Stromal cell of bone marrow (primary cell): ENCODE measurements at regions not wholly inside any gene's neighbourhood (a gene's known extent, or its start where the extent isn't known, plus 50 kb on each side); places are given as distances from the start of the nearest gene placed in this dataset.
A peak's percentile ranks its signal among the peaks of the same experiment; 100 is the strongest.
"Not testable (repeated sequence)": the region's sequence is repeated elsewhere in the genome, so short reads cannot be mapped to it uniquely, and the experiment has no call there.

Experiments used
- DNase-seq: peaks from one replicate; pipeline ENCODE4 v3.0.0-alpha.2; 2012; ENCODE audit warnings: low read depth

DNA sequence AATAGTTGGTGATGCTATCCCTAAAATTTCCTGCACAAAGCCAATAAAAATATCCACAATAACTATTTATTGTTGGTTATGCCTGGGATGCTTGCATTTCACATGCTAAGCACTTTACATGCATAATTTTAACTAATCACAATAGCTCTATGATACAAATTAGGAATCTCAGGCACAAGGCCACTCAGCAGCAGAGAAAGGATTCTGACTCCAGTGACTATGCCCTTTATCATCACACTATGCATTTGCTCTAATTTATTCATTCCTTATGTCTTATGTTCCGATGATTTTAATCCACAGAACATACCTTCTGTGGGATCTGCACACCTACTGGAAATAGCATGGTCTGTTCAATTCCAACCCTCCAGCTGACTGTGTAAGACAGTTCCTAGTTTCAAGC lies 476.1 kb downstream of the TMEM232 start:
- DNase-seq, result no peak

DNA sequence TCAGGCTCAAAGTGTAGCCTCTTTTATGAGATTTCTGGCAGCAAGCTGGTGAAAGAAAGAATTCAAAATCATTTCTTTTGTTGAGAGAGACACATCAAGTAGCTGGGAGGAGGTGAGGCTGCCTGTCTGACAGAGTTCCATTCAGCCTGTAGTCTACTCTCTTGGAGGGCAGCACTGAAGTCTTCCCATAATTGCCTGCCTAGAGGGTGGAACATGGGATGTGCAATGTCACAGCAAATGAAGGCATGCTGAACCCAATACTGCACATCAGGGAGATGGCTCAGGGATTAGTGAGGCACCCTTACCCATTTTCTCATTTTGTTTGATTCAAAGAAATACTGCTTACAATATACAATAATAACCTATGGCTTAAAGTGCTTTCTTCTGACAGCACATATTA lies 475.7 kb downstream of the TMEM232 start:
- no peak for DNase-seq

DNA sequence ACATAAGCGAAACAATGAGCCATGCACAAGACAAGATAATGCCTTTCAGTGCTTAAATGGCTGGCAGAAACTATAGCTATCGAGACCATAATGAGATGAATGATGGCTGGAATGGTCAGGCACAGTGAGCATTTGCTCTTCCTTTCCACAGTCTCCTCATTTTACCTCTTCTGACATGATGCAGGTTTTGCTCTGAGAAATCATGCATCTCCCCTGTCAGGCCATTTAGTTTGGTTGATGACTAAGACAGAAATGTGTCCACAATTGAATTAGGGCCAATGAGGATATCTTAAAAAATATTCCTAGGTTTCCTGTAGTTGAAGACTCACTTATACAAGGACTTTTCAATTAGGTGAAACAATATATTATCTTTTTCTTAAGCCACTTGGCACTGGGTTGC lies 475.1 kb downstream of the TMEM232 start:
- DNase-seq, result no peak

DNA sequence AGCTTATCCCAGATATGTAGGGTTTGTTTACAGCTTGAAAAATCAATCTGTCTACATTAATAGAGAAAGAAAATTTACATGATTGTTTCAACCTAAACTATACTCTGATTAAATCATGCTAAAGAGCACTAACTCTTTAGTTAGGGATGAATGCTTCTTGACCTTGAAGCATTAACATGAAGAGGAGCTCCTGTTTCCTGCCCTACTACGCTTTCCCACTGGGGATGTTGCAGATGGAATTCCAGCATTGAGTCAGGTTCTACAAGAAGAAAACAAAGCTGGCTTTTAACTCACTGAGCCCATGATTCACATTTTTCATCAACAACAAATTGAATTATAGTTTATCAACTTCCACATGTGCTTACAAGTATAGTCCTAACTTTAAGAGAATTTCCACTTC lies 471.3 kb downstream of the TMEM232 start:
- no peak for DNase-seq

DNA sequence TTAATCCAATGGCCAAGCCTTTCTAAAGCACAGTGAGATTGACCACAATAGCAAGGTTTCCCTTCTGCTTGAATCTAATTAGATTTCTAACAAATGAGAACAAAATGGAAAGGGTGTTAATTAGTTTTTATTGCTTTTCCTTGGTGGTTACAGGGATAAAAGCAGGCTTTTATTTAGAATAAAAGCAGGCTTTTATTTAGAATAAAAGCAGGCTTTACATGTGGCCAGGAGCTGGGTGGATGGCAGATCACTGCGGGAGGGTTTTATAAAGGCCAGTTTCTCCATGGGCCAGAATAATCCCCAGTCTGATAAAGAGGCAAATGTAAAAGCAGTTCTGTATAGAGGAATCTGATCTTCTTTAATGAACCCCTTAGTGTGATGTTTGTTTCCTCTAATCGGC lies 470.2 kb downstream of the TMEM232 start:
- no peak for DNase-seq

DNA sequence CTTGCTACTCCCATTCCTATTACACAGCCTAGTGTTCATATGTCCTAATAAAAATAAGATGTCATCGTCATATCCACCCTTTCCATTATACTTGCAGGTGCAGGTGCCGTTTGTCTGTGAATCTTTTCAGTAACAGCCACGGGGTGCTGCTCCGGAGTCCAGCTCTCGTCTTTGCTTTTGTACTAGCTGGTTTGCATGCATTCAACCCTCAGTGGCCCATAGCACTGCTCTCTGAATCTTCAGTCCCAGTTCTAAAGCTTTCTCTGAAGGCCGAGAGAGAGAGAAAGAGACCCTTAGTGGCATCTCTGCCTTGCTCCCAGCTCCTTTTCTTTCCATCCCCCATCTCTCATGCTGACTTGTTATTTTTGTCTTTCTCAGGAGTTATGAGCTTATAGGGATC lies 468.5 kb downstream of the TMEM232 start:
- DNase-seq, result no peak

DNA sequence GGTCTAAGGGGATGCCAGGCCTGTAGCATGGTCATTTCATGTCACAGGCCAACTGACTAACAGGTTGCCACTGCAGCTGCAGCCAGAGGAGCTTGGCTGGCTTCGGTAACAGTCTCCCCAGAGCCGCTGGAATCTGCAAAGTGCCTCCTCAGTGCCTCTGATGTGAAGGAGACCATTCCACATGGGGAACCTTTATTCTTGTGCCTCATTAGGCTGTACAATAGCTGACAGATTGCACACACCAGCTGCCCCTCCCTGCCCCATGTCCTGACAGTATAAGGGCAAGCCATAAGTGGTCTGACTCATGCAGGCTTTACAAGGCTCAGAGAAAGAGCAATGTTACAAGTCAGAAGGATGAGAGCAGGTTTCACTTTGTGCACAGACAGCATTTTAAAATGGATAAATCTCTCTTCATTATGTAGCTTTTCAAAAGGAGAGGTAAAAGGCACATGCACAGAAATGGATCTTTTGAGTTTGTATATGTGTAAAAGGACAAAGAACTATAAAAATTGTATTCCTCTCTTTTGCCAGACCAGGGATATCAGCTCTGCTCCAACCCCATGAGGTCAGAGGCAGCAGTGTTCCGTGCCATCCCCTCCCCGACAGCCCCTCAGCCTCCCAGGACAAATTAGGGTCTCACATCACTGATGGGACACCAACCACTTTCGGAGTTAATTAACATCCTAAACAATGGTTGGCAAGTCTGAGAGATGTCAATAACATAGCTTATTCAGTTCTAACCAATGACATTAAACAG lies 467.8 kb downstream of the TMEM232 start:
- DNase-seq, result peak; percentile 72

DNA sequence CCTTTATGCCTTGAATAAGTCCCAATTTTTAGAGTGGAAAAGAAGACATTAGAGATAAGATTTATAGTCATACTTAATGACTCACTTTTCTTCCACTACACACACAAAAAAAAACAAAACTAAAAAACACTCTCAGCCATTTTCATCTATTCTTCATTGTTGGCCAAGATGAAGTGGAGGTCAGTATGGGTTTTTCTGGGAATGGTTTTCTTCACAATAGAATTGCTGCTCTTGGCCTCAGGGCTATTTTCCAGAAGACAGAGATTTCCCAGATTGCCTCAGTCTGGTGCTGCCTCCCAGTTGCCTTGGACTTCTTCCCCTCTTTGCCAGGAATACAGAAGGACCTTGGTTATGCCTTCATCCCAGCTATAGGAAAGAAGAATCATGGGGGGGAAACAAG lies 463.7 kb downstream of the TMEM232 start:
- peak; percentile 74 for DNase-seq

DNA sequence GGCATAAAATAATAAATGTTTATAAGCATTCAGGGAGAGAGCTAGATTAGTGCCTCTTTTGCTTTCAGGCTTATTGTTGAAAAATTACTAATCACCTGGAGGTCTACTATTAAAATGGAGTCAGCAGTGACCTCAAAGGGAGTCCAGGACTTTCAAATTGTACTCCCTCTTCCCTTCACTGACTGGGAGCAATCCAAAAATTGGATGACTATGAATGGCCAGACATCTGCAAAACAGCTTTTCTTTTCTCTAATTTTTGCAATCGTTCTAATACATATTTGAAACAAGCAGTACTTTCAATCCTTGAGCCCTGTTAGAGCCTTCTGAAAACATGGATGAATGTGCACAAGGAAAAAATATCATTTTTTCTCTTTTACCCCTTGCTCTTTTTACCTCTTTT lies 461.8 kb downstream of the TMEM232 start:
- no peak for DNase-seq

DNA sequence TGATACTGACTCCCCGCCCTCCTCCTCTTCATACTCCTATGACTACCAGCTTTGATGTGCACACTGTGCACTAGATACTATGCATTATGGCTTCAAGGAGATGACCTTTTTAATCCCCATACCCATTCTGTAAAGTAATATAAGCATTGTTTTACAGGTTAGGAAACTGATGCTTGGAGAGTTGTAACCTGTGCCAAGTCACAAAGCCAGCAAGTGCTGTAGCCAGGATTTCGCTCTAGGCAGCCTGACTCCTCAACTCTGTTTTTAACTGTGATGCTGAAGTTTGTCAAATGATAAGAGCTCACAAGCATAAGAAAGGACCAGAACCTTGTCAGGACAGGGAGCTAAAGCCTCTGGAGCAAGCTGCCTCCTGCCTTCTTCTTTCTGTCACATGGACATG lies 461.3 kb downstream of the TMEM232 start:
- no peak for DNase-seq

DNA sequence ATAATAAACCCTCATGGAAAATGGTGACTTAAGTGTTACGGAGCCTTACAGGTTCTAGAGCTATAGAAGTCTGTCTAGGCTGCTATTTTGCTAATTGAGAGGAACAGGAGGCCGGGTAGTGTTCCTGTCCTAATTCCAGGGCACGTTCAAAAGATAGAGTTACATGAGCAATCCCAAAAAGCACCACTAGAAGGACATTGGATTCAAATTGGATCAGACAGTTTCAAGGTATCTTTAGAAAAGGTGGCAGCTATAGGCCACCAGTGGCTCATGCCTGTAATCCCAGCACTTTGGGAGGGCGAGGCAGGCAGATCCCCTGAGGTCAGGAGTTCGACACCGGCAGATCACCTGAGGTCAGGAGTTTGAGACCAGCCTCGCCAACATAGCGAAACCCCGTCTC lies 458.8 kb downstream of the TMEM232 start:
- DNase-seq, result no peak

DNA sequence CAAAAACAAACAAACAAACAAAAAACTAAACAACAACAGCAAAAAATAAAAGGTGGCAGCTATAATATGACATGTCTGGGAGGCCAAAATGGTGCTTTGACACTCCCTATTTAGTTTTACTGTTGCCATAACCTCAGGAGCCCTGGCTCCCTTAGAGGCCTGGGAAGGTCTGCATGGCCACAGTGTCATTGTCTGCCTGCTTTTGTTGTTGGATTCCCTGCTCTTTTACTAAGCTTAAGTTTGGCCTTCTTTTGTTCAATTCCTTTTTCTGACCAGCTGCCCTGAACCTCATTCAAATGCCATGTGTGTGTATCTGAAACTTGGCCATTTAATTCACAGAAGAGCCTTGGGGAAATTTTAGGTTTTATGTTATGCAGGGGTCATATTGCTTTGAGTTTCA lies 458.2 kb downstream of the TMEM232 start:
- DNase-seq, result no peak

DNA sequence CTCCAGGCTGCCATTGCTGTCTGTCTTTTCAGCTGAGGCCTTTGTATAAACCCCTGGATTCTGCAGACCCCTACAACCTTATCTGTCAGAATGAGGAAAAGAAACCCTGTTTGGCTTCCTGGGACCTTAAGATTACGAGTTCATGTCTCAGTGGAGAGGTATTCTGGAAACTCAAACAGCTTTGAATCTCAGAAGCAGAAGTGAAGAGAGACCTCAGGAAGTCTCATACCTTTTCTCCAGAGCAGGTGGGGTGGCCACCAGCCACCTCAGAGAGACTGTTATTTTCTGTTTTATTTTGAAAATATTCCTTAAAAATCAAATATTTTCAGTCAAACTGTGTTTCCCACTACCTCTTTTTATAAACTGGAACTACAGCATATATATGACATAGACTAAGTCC lies 457.5 kb downstream of the TMEM232 start:
- no peak for DNase-seq

DNA sequence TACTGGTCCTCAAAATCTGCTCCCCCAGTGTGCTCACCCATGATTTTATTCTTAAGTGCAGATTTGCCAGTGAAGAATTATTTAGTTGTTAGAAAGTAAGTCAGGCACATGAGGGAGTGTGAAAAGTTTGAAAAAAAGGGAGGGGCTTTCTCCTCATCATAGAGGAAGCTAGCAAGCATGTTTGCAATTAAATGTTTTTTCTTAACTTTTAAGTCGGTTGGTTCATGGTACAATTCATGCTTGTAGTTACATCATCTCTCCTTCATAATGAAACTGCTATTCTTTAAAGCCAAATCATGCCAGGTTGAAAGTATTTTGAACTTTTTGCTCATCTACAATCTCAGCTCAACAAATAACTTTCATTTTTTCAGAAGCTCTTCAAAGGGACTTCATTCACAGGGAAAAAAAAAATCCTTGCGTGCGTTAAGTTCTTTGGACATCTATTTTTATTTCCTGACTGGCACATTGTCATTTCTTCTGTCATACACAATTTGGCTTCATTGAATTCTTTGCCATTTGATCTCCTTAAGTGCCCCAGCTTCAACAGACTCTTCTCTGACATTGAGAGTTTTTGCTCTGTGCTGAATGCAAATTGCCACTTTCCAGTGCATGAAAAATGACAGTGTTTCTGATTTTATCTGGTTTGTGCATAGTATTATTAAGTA lies 456.9 kb downstream of the TMEM232 start:
- DNase-seq, result no peak

DNA sequence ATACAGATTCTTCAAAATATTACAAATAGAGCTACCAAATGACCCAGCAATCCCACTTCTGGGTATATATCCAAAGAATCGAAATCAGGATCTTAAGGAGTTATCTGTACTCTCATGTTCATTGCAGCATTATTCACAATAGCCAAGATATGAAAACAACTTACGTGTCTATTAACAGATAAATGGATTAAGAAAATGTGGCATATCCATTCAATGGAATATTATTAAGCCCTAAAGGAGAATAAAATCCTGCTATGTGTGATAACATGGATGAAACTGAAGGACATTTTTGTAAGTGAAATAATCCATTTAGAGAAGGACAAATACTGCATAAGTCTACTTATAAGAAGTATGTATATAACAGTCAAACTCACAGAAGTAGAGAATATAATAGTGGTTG lies 450.6 kb downstream of the TMEM232 start:
- DNase-seq, result no peak

DNA sequence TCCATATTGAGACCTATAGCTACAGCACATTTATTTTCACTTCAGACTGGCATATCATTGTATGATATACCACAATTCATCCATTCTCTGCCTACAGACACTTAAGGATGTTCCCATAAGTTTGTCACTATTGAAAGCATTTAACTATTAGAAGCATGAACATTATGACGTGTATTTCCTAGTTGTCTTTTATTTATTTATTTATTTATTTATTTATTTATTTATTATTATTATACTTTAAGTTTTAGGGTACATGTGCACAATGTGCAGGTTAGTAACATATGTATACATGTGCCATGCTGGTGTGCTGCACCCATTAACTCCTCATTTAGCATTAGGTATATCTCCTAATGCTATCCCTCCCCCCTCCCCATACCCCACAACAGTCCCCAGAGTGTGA lies 448.0 kb downstream of the TMEM232 start:
- DNase-seq, result not testable (repeated sequence)

DNA sequence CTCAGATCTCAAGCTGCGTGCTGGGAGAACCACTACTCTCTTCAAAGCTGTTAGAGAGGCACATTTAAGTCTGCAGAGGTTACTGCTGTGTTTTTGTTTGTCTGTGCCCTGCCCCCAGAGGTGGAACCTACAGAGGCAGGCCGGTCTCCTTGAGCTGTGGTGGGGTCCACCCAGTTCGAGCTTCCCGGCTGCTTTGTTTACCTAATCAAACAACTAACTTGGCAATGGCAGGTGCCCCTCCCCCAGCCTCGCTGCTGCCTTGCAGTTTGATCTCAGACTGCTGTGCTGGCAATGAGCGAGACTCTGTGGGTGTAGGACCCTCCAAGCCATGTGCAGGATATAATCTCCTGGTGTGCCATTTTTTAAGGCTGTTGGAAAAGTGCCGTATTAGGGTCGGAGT lies 442.4 kb downstream of the TMEM232 start:
- not testable (repeated sequence) for DNase-seq

DNA sequence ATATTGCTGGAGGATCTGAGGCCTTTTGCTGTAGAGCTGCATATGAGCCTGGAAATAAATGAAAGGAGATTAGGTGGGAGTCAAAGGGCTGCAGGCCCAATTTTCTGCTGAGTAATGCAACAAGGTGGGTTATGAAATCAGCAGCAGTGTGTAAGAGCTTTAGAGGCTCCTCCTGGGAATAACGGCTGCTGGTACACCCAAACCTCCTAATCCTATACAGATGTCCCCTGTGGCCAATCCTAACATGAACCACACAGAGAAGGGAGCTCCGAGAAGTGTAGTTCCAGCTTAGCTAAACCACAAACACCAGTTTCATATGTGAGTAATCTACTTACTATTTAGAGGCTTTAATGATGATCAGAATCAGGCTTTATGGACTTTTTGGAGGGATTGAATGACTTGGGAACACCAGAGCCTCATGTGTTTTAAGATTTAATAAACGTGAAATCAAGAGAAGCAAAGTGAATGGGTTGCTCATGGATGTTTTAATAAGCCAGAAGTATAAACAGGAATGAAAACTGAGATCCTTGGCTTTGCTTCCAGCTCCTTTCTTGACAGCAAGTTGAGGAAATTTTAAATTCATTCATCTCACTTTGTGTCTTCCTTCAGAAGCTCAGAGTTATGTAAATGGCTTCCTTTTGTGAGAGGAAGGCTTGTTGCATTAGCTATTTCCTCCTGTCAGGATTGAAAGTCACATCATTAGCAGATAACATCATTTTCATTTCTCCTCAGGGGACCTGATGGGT lies 437.5 kb downstream of the TMEM232 start:
- peak; percentile 90 for DNase-seq

DNA sequence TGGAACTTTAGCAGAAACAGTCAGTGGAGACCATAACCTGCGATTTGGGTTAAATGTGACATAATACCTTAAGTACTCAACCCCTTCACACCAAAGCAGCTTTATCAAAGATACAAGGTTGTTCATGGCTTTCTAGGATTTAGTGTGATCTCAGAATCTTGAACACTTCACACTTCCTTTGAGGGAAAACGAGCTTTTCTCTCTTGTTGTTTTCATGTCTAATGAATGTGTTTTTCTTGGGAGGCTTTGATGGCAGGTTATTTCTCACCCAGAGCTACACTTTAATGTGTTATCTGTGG lies 437.0 kb downstream of the TMEM232 start:
- DNase-seq, result no peak

DNA sequence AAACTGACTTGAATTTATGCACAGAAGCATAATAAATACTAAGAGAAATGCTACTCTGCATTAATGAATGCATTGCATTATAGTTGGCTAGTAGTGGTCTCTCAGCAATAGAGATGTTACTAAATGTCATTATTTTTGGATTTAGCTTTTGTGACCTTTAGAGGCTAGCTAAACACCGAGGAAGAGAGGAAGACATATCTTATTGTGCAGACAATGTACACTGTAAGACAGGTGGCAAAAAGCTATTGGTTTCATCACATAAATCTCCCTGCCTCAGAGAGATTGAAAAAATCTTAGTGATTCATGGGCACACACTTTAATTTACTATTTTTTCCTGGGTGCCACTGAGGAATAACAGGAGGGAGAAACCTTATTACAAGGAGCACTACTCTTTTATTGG lies 435.9 kb downstream of the TMEM232 start:
- DNase-seq, result no peak

DNA sequence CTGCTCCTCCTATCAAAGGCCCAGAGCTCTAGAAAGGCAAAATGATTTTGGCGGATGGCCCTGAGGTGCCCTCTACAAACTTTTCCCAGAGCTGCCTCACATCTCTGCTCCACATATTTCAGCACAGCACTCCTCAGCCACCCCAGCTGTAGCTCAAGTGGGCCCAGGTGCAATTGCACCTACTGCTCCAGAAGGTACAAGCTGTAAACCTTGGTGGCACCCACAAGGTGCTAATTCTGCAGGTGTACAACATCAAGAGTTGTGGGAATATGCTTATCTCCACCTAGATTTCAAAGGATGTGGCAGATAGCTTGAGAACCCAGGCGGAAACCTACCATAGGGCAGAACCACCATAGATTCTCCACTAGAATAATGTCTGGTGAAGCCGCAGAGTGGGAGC lies 432.2 kb downstream of the TMEM232 start:
- DNase-seq, result no peak

DNA sequence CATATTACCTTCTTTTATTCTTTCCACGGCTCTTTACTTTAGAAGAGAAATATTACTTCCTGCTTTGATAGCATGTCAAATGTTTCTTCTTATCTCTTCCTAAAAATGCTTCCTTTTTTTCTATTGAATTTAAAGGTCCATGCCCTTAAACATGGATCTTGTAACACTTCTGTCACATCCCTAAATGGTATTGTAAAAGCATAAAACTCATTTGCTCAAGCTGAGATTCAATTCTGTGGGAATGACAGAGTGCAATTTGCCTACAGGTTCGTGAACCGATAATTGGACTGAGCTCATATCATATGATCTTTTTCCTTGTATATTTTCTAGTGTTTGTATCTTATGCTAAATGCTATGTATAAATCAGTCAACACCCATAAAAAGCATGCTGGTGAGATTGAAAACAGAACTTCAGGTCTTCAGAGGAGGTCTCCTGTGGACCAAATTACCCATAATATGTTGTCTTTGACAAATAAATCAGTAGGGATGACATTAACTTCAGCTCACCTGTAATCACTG lies 429.3 kb downstream of the TMEM232 start:
- DNase-seq, result no peak

DNA sequence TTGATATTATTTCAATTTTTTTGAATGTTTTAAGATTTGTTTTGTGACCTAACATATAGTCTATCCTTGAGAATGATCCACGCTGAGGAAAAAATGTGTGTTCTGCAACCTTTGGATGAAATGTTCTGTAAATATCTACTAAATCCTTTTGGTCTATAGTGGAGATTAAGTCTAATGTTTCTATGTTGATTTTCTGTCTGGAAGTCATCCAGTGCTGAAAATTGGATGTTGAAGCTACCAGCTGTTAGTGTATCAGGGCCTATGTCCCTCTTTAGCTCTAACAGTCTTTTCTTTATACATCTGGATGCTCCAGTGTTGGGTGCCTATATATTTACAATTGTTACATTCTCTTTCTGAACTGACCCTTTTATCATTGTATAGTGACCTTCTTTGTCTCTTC lies 422.3 kb downstream of the TMEM232 start:
- no peak for DNase-seq
